ENCODE measurements at regions not wholly inside any gene's neighbourhood (a gene's known extent, or its start where the extent isn't known, plus 50 kb on each side); places are given as distances from the start of the nearest gene placed in this dataset.

GRCh38 chr1:57713501-57713900 is 289.6 kb upstream of the DAB1 start:
- Histone ChIP-seq H4K20me1 (ENCODE audit: low read depth) (no peaks in the 10 kb centered on the region), H3F3A (ENCODE audit: low read depth) (no peaks in the 10 kb centered on the region), H3K4me2 (no peak overlapping the region), H3K79me2 (ENCODE audit: low read depth) (no peaks in the 10 kb centered on the region), H2AFZ (replicated peaks) (no peak overlapping the region), H3K9ac (no peak overlapping the region), H3K4me1 (no peaks in the 10 kb centered on the region), H3K27me3 (no peaks in the 10 kb centered on the region), H3K27ac (no peak overlapping the region), H3K36me3 (no peaks in the 10 kb centered on the region), H3K4me3 (no peak overlapping the region), H3K9me3 (ENCODE audit: low read depth) (no peaks in the 10 kb centered on the region)
- no peaks in the 10 kb centered on the region for H3K27me3 Mint-ChIP-seq (ENCODE audit: insufficient read depth, low read depth)
- DNase-seq (ENCODE audit: low spot score), result no peak
- TF ChIP-seq EZH2phosphoT487 (IDR thresholded peaks at IDR 0.05) (no peak), EZH2 (IDR thresholded peaks at IDR 0.05) (no peak), CTCF (IDR thresholded peaks at IDR 0.05) (no peak)
- H3K4me3 Mint-ChIP-seq, result no peak overlapping the region
- no peaks in the 10 kb centered on the region for H3K4me1 Mint-ChIP-seq
- H3K9me3 Mint-ChIP-seq, result peaks cover 3% of the 10 kb centered on the region
- no peak overlapping the region for H3K27ac Mint-ChIP-seq
- no peaks in the 10 kb centered on the region for H3K36me3 Mint-ChIP-seq

DNA sequence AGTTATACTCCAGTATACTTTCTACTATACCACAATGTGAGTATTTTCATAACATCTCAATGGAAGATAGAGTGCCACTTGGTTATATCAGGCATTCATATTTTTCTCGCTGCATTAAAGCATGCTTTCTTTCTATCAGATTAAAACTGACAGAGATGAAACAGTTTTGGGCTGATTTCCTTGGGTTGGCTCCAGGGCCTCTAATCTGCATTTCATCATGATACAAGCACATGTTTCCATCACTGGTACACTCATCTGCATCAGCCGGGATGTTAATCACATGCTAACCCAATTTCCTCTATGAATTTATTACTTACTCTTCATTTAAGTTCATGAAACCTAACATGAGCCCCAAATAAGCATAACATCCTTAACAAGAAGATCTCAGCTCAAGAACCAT is 289.0 kb upstream of the DAB1 start:
- no peaks in the 10 kb centered on the region for H4K20me1 ChIP-seq (ENCODE audit: low read depth)
- no peaks in the 10 kb centered on the region for H3K27me3 ChIP-seq
- H3K4me1 Mint-ChIP-seq, result no peaks in the 10 kb centered on the region
- H3K4me2 ChIP-seq, result no peak overlapping the region
- H3K4me3 ChIP-seq, result no peak overlapping the region
- peaks cover under 1% of the 10 kb centered on the region for H3K27me3 Mint-ChIP-seq (ENCODE audit: insufficient read depth, low read depth)
- H3K4me1 ChIP-seq, result no peaks in the 10 kb centered on the region
- no peaks in the 10 kb centered on the region for H3K36me3 ChIP-seq
- no peaks in the 10 kb centered on the region for H3F3A ChIP-seq (ENCODE audit: low read depth)
- no peaks in the 10 kb centered on the region for H3K36me3 Mint-ChIP-seq
- no peak overlapping the region for H3K27ac ChIP-seq
- no peak overlapping the region for H2AFZ ChIP-seq (replicated peaks)
- H3K9me3 ChIP-seq (ENCODE audit: low read depth), result no peaks in the 10 kb centered on the region
- no peak overlapping the region for H3K4me3 Mint-ChIP-seq
- no peaks in the 10 kb centered on the region for H3K79me2 ChIP-seq (ENCODE audit: low read depth)
- no peak for DNase-seq (ENCODE audit: low spot score)
- no peak for TF ChIP-seq EZH2 (IDR thresholded peaks at IDR 0.05)
- no peak for TF ChIP-seq CTCF (IDR thresholded peaks at IDR 0.05)
- no peak for TF ChIP-seq EZH2phosphoT487 (IDR thresholded peaks at IDR 0.05)
- peaks cover 3% of the 10 kb centered on the region for H3K9me3 Mint-ChIP-seq
- H3K9ac ChIP-seq, result no peak overlapping the region
- no peak overlapping the region for H3K27ac Mint-ChIP-seq

- TF ChIP-seq EZH2phosphoT487 (IDR thresholded peaks at IDR 0.05) (no peak), CTCF (IDR thresholded peaks at IDR 0.05) (no peak), EZH2 (IDR thresholded peaks at IDR 0.05) (no peak)
- Histone ChIP-seq H2AFZ (replicated peaks) (no peak overlapping the region), H3K9ac (no peak overlapping the region), H3K36me3 (no peaks in the 10 kb centered on the region), H4K20me1 (ENCODE audit: low read depth) (no peaks in the 10 kb centered on the region), H3K4me1 (no peaks in the 10 kb centered on the region), H3F3A (ENCODE audit: low read depth) (no peaks in the 10 kb centered on the region), H3K79me2 (ENCODE audit: low read depth) (no peaks in the 10 kb centered on the region), H3K9me3 (ENCODE audit: low read depth) (no peaks in the 10 kb centered on the region), H3K27ac (no peak overlapping the region), H3K27me3 (no peaks in the 10 kb centered on the region), H3K4me2 (no peak overlapping the region), H3K4me3 (no peak overlapping the region)
- H3K4me3 Mint-ChIP-seq, result no peak overlapping the region
- peaks cover 3% of the 10 kb centered on the region for H3K9me3 Mint-ChIP-seq
- no peaks in the 10 kb centered on the region for H3K4me1 Mint-ChIP-seq
- H3K27me3 Mint-ChIP-seq (ENCODE audit: insufficient read depth, low read depth), result peaks cover 3% of the 10 kb centered on the region
- no peaks in the 10 kb centered on the region for H3K36me3 Mint-ChIP-seq
- H3K27ac Mint-ChIP-seq, result no peak overlapping the region
- no peak for DNase-seq (ENCODE audit: low spot score)
Observed at GRCh38 chr1:57711326-57711725, 287.5 kb upstream of the DAB1 start.

- Histone ChIP-seq H3K27me3 (no peaks in the 10 kb centered on the region), H3K4me1 (no peaks in the 10 kb centered on the region), H2AFZ (replicated peaks) (no peak overlapping the region), H3K79me2 (ENCODE audit: low read depth) (no peaks in the 10 kb centered on the region), H3K9me3 (ENCODE audit: low read depth) (no peaks in the 10 kb centered on the region), H3K4me2 (no peak overlapping the region), H3K9ac (no peak overlapping the region), H4K20me1 (ENCODE audit: low read depth) (no peaks in the 10 kb centered on the region), H3K27ac (no peak overlapping the region), H3F3A (ENCODE audit: low read depth) (no peaks in the 10 kb centered on the region), H3K36me3 (no peaks in the 10 kb centered on the region), H3K4me3 (no peak overlapping the region)
- Mint-ChIP-seq H3K27me3 (ENCODE audit: insufficient read depth, low read depth) (peaks cover 3% of the 10 kb centered on the region), H3K36me3 (no peaks in the 10 kb centered on the region), H3K4me3 (no peak overlapping the region), H3K9me3 (no peaks in the 10 kb centered on the region), H3K27ac (no peak overlapping the region), H3K4me1 (no peaks in the 10 kb centered on the region)
- TF ChIP-seq EZH2phosphoT487 (IDR thresholded peaks at IDR 0.05) (no peak), CTCF (IDR thresholded peaks at IDR 0.05) (no peak), EZH2 (IDR thresholded peaks at IDR 0.05) (no peak)
- no peak for DNase-seq (ENCODE audit: low spot score)
Observed at GRCh38 chr1:57707631-57708030, 283.8 kb upstream of the DAB1 start.

Measured in neural progenitor cell (in vitro differentiated cells).